Neutrophil (primary cell): ENCODE measurements at regions not wholly inside any gene's neighbourhood (a gene's known extent, or its start where the extent isn't known, plus 50 kb on each side); places are given as distances from the start of the nearest gene placed in this dataset.

Experiments used
- H3K27ac ChIP-seq: fragments of 200-600 bp; sonication (generic); 2 replicates; pipeline ENCODE4 v1.5.1; 2016; ENCODE audit warnings: mild to moderate bottlenecking, moderate library complexity
- H3K27me3 ChIP-seq: fragments of 200-600 bp; sonication (generic); 2 replicates; pipeline ENCODE4 v1.6.0; 2016; ENCODE audit warnings: mild to moderate bottlenecking
- H3K36me3 ChIP-seq: fragments of 200-600 bp; sonication (generic); 2 replicates; pipeline ENCODE4 v1.5.1; 2017
- H3K4me1 ChIP-seq, 2 experiments: fragments of 200-600 bp in 1 of 2; sonication (generic) in 1 of 2; 1 replicate in 1 of 2; 2 replicates in 1 of 2; pipeline versions ENCODE4 v1.5.1 to v1.6.1; 2013 to 2016; ENCODE audit warnings: low read depth in 1 of 2, low read length in 1 of 2, mild to moderate bottlenecking in 1 of 2, moderate library complexity in 1 of 2; ENCODE audit not compliant: control insufficient read depth in 1 of 2, insufficient read depth in 1 of 2
- H3K4me3 ChIP-seq, 2 experiments: fragments of 200-600 bp in 1 of 2; sonication (generic) in 1 of 2; 1 replicate in 1 of 2; 2 replicates in 1 of 2; pipeline ENCODE4 v1.5.1; 2013 to 2016; ENCODE audit warnings: low read depth in 1 of 2, low read length in 1 of 2, mild to moderate bottlenecking in 1 of 2, moderate library complexity in 1 of 2
- H3K9me3 ChIP-seq: fragments of 200-600 bp; sonication (generic); 2 replicates; pipeline ENCODE4 v1.5.1; 2016
- CTCF ChIP-seq: fragments of 200-600 bp; sonication (generic); IDR thresholded peaks from 2 replicates; pipeline ENCODE4 v1.5.1; 2016; ENCODE audit warnings: antibody characterized with exemption

- Histone ChIP-seq H3K27me3 (peaks cover 62% of the 10 kb centered on the region), H3K4me3 (no peak overlapping the region), H3K4me1 (no peaks in the 10 kb centered on the region), H3K27ac (no peak overlapping the region), H3K36me3 (no peaks in the 10 kb centered on the region), H3K9me3 (no peaks in the 10 kb centered on the region)
- TF ChIP-seq CTCF, result no peak
Measured at GRCh38 chr1:20432341-20432740, 53.7 kb downstream of the CAMK2N1 start.

GRCh38 chr1:20431176-20431460 lies 54.9 kb downstream of the CAMK2N1 start:
- Histone ChIP-seq H3K4me1 (no peaks in the 10 kb centered on the region), H3K27ac (no peak overlapping the region), H3K36me3 (no peaks in the 10 kb centered on the region), H3K27me3 (peaks cover 51% of the 10 kb centered on the region), H3K4me3 (no peak overlapping the region), H3K9me3 (no peaks in the 10 kb centered on the region)
- no peak for TF ChIP-seq CTCF

- Histone ChIP-seq H3K9me3 (no peaks in the 10 kb centered on the region), H3K27me3 (peaks cover 46% of the 10 kb centered on the region)
Measured at GRCh38 chr1:20430355-20431175, 55.4 kb downstream of the CAMK2N1 start.

GRCh38 chr1:20429296-20429695 lies 56.7 kb downstream of the CAMK2N1 start:
- Histone ChIP-seq H3K27me3 (peaks cover 46% of the 10 kb centered on the region), H3K27ac (no peak overlapping the region), H3K4me3 (no peak overlapping the region), H3K9me3 (no peaks in the 10 kb centered on the region), H3K36me3 (no peaks in the 10 kb centered on the region), H3K4me1 (no peaks in the 10 kb centered on the region)
- no peak for TF ChIP-seq CTCF

More at GRCh38 chr1:20430355-20431175, 55.4 kb downstream of the CAMK2N1 start:
- no peaks in the 10 kb centered on the region for H3K36me3 ChIP-seq
- no peak for TF ChIP-seq CTCF
- no peak overlapping the region for H3K27ac ChIP-seq
- no peaks in the 10 kb centered on the region for H3K4me1 ChIP-seq
- H3K4me3 ChIP-seq, result no peak overlapping the region

- TF ChIP-seq CTCF, result no peak
- H3K36me3 ChIP-seq, result no peaks in the 10 kb centered on the region
- peaks cover 46% of the 10 kb centered on the region for H3K27me3 ChIP-seq
- H3K9me3 ChIP-seq, result no peaks in the 10 kb centered on the region
- H3K4me3 ChIP-seq, result no peak overlapping the region
- no peaks in the 10 kb centered on the region for H3K4me1 ChIP-seq
- H3K27ac ChIP-seq, result no peak overlapping the region
Measured at GRCh38 chr1:20428841-20429240, 57.2 kb downstream of the CAMK2N1 start.
